Astrocyte (in vitro differentiated cells and primary cell): ENCODE measurements at regions not wholly inside any gene's neighbourhood (a gene's known extent, or its start where the extent isn't known, plus 50 kb on each side); places are given as distances from the start of the nearest gene placed in this dataset.

Source experiments
- DNase-seq: peaks from one replicate; pipeline ENCODE4 v3.0.0-alpha.2; 2010; ENCODE audit warnings: low read depth
- FAIRE-seq: peaks from 2 replicates; lab custom pipeline; 2011; peaks lifted over from hg19 to GRCh38; lab: Jason Lieb, UNC
- H2AFZ ChIP-seq: 2 replicates; pipeline ENCODE4 v1.6.0; 2012; ENCODE audit warnings: low read depth, low read length, inconsistent platforms
- H3K27ac ChIP-seq: 2 replicates; pipeline ENCODE4 v1.5.1; 2011; ENCODE audit warnings: low read depth, low read length, inconsistent platforms
- H3K27me3 ChIP-seq: 2 replicates; pipeline ENCODE4 v1.6.0; 2011; ENCODE audit warnings: low read length, inconsistent platforms; ENCODE audit not compliant: insufficient read depth
- H3K36me3 ChIP-seq: 2 replicates; pipeline ENCODE4 v1.5.1; 2011; ENCODE audit warnings: low read length, inconsistent platforms; ENCODE audit not compliant: insufficient read depth
- H3K4me1 ChIP-seq: 2 replicates; pipeline ENCODE4 v1.5.1; 2011; ENCODE audit warnings: low read length, inconsistent platforms; ENCODE audit not compliant: insufficient read depth
- H3K4me2 ChIP-seq: 2 replicates; pipeline ENCODE4 v1.6.0; 2012; ENCODE audit warnings: low read length, inconsistent platforms
- H3K4me3 ChIP-seq: 2 replicates; pipeline ENCODE4 v1.5.1; 2011; ENCODE audit warnings: low read depth, mild to moderate bottlenecking, low read length, inconsistent platforms; ENCODE audit not compliant: insufficient read depth
- H3K79me2 ChIP-seq: 2 replicates; pipeline ENCODE4 v1.6.0; 2012; ENCODE audit warnings: mild to moderate bottlenecking, low read length, inconsistent platforms; ENCODE audit not compliant: insufficient read depth
- H3K9ac ChIP-seq: 2 replicates; pipeline ENCODE4 v1.6.0; 2012; ENCODE audit warnings: mild to moderate bottlenecking, low read length, inconsistent platforms
- H3K9me3 ChIP-seq: 2 replicates; pipeline ENCODE4 v1.5.1; 2012; ENCODE audit warnings: low read depth, mild to moderate bottlenecking, low read length, inconsistent platforms; ENCODE audit not compliant: insufficient read depth
- H4K20me1 ChIP-seq: 2 replicates; pipeline ENCODE4 v1.6.0; 2012; ENCODE audit warnings: low read length, inconsistent platforms; ENCODE audit not compliant: insufficient read depth
- H3K27ac Mint-ChIP-seq: one replicate; pipeline ENCODE4 v1.8.0; 2021; ENCODE audit warnings: mild to moderate bottlenecking, mixed read lengths; ENCODE audit not compliant: unreplicated experiment
- H3K27me3 Mint-ChIP-seq: one replicate; pipeline ENCODE4 v1.8.0; 2021; ENCODE audit warnings: low read depth, mixed read lengths; ENCODE audit not compliant: unreplicated experiment
- H3K36me3 Mint-ChIP-seq: one replicate; pipeline ENCODE4 v1.8.0; 2021; ENCODE audit warnings: low read depth, mixed read lengths; ENCODE audit not compliant: unreplicated experiment
- H3K4me1 Mint-ChIP-seq: one replicate; pipeline ENCODE4 v1.8.0; 2021; ENCODE audit warnings: low read depth, mixed read lengths; ENCODE audit not compliant: unreplicated experiment
- H3K4me3 Mint-ChIP-seq: one replicate; pipeline ENCODE4 v1.8.0; 2021; ENCODE audit warnings: mild to moderate bottlenecking, moderate library complexity, mixed read lengths; ENCODE audit not compliant: unreplicated experiment
- H3K9me3 Mint-ChIP-seq: one replicate; pipeline ENCODE4 v1.8.0; 2021; ENCODE audit warnings: mild to moderate bottlenecking, mixed read lengths; ENCODE audit not compliant: unreplicated experiment
- CTCF ChIP-seq: IDR thresholded peaks from 2 replicates; pipeline ENCODE4 v1.5.1; 2011; ENCODE audit warnings: low read depth, mild to moderate bottlenecking, inconsistent platforms, low read length, moderate library complexity; ENCODE audit not compliant: insufficient read depth
- EZH2 ChIP-seq: IDR thresholded peaks from 2 replicates; pipeline ENCODE4 v1.6.1; 2012; ENCODE audit warnings: mild to moderate bottlenecking, low read length, inconsistent platforms; ENCODE audit not compliant: insufficient read depth

GRCh38 chr1:81381881-81382280 is 418.9 kb upstream of the ADGRL2 start:
- Histone ChIP-seq H3K79me2 (no peaks in the 10 kb centered on the region), H3K27me3 (no peaks in the 10 kb centered on the region), H3K9me3 (no peaks in the 10 kb centered on the region), H3K36me3 (no peaks in the 10 kb centered on the region), H4K20me1 (no peaks in the 10 kb centered on the region), H3K27ac (no peak overlapping the region), H3K9ac (no peak overlapping the region), H2AFZ (no peak overlapping the region), H3K4me2 (no peak overlapping the region), H3K4me3 (no peak overlapping the region), H3K4me1 (no peaks in the 10 kb centered on the region)
- Mint-ChIP-seq H3K27ac (no peak overlapping the region), H3K36me3 (no peaks in the 10 kb centered on the region), H3K9me3 (no peaks in the 10 kb centered on the region), H3K27me3 (no peaks in the 10 kb centered on the region), H3K4me3 (no peak overlapping the region), H3K4me1 (no peaks in the 10 kb centered on the region)
- TF ChIP-seq EZH2 = no peak
- no peak for TF ChIP-seq CTCF
- FAIRE-seq = no peak
- DNase-seq = no peak

- Histone ChIP-seq H3K9ac (no peak overlapping the region), H3K4me1 (no peaks in the 10 kb centered on the region), H3K9me3 (no peaks in the 10 kb centered on the region), H2AFZ (no peak overlapping the region), H3K79me2 (no peaks in the 10 kb centered on the region), H3K36me3 (no peaks in the 10 kb centered on the region), H4K20me1 (no peaks in the 10 kb centered on the region), H3K27me3 (no peaks in the 10 kb centered on the region), H3K27ac (no peak overlapping the region), H3K4me2 (no peak overlapping the region), H3K4me3 (no peak overlapping the region)
- Mint-ChIP-seq H3K4me3 (no peak overlapping the region), H3K36me3 (no peaks in the 10 kb centered on the region), H3K9me3 (no peaks in the 10 kb centered on the region), H3K27ac (no peak overlapping the region), H3K27me3 (no peaks in the 10 kb centered on the region), H3K4me1 (no peaks in the 10 kb centered on the region)
- no peak for TF ChIP-seq CTCF
- TF ChIP-seq EZH2 = no peak
- FAIRE-seq = no peak
- no peak for DNase-seq
These were observed 420.3 kb upstream of the ADGRL2 start for GRCh38 chr1:81380436-81380835.

GRCh38 chr1:81379430-81379829 is 421.3 kb upstream of the ADGRL2 start:
- Histone ChIP-seq H3K27me3 (no peaks in the 10 kb centered on the region), H3K36me3 (no peaks in the 10 kb centered on the region), H3K79me2 (no peaks in the 10 kb centered on the region), H4K20me1 (no peaks in the 10 kb centered on the region), H3K9ac (no peak overlapping the region), H3K4me1 (no peaks in the 10 kb centered on the region), H3K4me2 (no peak overlapping the region), H3K9me3 (peaks cover 2% of the 10 kb centered on the region), H3K27ac (no peak overlapping the region), H2AFZ (no peak overlapping the region), H3K4me3 (no peak overlapping the region)
- DNase-seq = no peak
- Mint-ChIP-seq H3K27me3 (no peaks in the 10 kb centered on the region), H3K36me3 (no peaks in the 10 kb centered on the region), H3K27ac (no peak overlapping the region), H3K4me3 (no peak overlapping the region), H3K4me1 (no peaks in the 10 kb centered on the region), H3K9me3 (no peaks in the 10 kb centered on the region)
- TF ChIP-seq CTCF (no peak), EZH2 (no peak)
- no peak for FAIRE-seq
